HG03565 (cell line): ENCODE measurements at regions not wholly inside any gene's neighbourhood (a gene's known extent, or its start where the extent isn't known, plus 50 kb on each side); places are given as distances from the start of the nearest gene placed in this dataset.
"Not testable (repeated sequence)": the region's sequence is repeated elsewhere in the genome, so short reads cannot be mapped to it uniquely, and the experiment has no call there.

Source experiments
- ATAC-seq: cut with Tn5 transposase; IDR thresholded peaks from one replicate; pipeline ENCODE4 v1.9.1; 2021; ENCODE audit warnings: mild to moderate bottlenecking, moderate library complexity; ENCODE audit not compliant: unreplicated experiment

- ATAC-seq: no peak
These were observed 300.1 kb downstream of the FOXL1 start for GRCh38 chr16:86878236-86879080.

GRCh38 chr16:86879268-86879667 is 300.9 kb downstream of the FOXL1 start:
- no peak for ATAC-seq

- ATAC-seq: no peak
These were observed 302.2 kb downstream of the FOXL1 start for GRCh38 chr16:86880316-86881117.

- no peak for ATAC-seq
These were observed 302.8 kb downstream of the FOXL1 start for GRCh38 chr16:86881118-86881510.

GRCh38 chr16:86881861-86882273 is 303.5 kb downstream of the FOXL1 start:
- no peak for ATAC-seq

- ATAC-seq: no peak
These were observed 304.4 kb downstream of the FOXL1 start for GRCh38 chr16:86882586-86883280.

- no peak for ATAC-seq
These were observed 305.4 kb downstream of the FOXL1 start for GRCh38 chr16:86883583-86884389.

GRCh38 chr16:86884390-86884650 is 306.0 kb downstream of the FOXL1 start:
- ATAC-seq: no peak

- no peak for ATAC-seq
These were observed 306.8 kb downstream of the FOXL1 start for GRCh38 chr16:86885139-86885538.

GRCh38 chr16:86886651-86887050 is 308.3 kb downstream of the FOXL1 start:
- ATAC-seq: no peak

- no peak for ATAC-seq
These were observed 309.1 kb downstream of the FOXL1 start for GRCh38 chr16:86887416-86887815.

- no peak for ATAC-seq
These were observed 310.1 kb downstream of the FOXL1 start for GRCh38 chr16:86888231-86889053.

- ATAC-seq: not testable (repeated sequence)
These were observed 310.7 kb downstream of the FOXL1 start for GRCh38 chr16:86889054-86889366.

GRCh38 chr16:86889974-86890373 is 311.6 kb downstream of the FOXL1 start:
- ATAC-seq: no peak

GRCh38 chr16:86891121-86891520 is 312.8 kb downstream of the FOXL1 start:
- ATAC-seq: no peak

- ATAC-seq: no peak
These were observed 313.3 kb downstream of the FOXL1 start for GRCh38 chr16:86891631-86892030.

GRCh38 chr16:86892509-86892908 is 314.2 kb downstream of the FOXL1 start:
- no peak for ATAC-seq

- no peak for ATAC-seq
These were observed 315.2 kb downstream of the FOXL1 start for GRCh38 chr16:86893506-86893905.

- no peak for ATAC-seq
These were observed 315.7 kb downstream of the FOXL1 start for GRCh38 chr16:86894029-86894567.

GRCh38 chr16:86894925-86895324 is 316.6 kb downstream of the FOXL1 start:
- no peak for ATAC-seq
